ENCODE measurements at regions not wholly inside any gene's neighbourhood (a gene's known extent, or its start where the extent isn't known, plus 50 kb on each side); places are given as distances from the start of the nearest gene placed in this dataset.
"Not testable (repeated sequence)": the region's sequence is repeated elsewhere in the genome, so short reads cannot be mapped to it uniquely, and the experiment has no call there.

- H3K4me1 Mint-ChIP-seq, result no peaks in the 10 kb centered on the region
- Histone ChIP-seq H3K27ac (ENCODE audit: low read depth, low read length) (no peak overlapping the region), H3K9ac (ENCODE audit: extremely low read depth, low read length, poor library complexity, severe bottlenecking) (no peak overlapping the region), H3K36me3 (ENCODE audit: control insufficient read depth, insufficient read depth, low read length) (no peaks in the 10 kb centered on the region), H3K9me3 (ENCODE audit: control insufficient read depth, low read length) (peaks cover 8% of the 10 kb centered on the region), H3K27me3 (ENCODE audit: control insufficient read depth, insufficient read depth, low read length, poor library complexity, severe bottlenecking) (no peaks in the 10 kb centered on the region), H3K4me3 (ENCODE audit: low read length) (no peak overlapping the region), H3K4me1 (ENCODE audit: control insufficient read depth, insufficient read depth, low read length) (no peaks in the 10 kb centered on the region)
- H3K9me3 Mint-ChIP-seq, result peaks cover 7% of the 10 kb centered on the region
- TF ChIP-seq CTCF (conservative IDR thresholded peaks at IDR 0.05), result no peak
- H3K27ac Mint-ChIP-seq, result no peak overlapping the region
- no peaks in the 10 kb centered on the region for H3K36me3 Mint-ChIP-seq (ENCODE audit: low read depth)
- DNase-seq, result no peak
- no peaks in the 10 kb centered on the region for H3K27me3 Mint-ChIP-seq (ENCODE audit: insufficient read depth)
- no peak overlapping the region for H3K4me3 Mint-ChIP-seq
These were observed 207.7 kb upstream of the GJE1 start for GRCh38 chr6:141925001-141925400.

- no peaks in the 10 kb centered on the region for H3K36me3 Mint-ChIP-seq (ENCODE audit: low read depth)
- Histone ChIP-seq H3K36me3 (ENCODE audit: control insufficient read depth, insufficient read depth, low read length) (no peaks in the 10 kb centered on the region), H3K9me3 (ENCODE audit: control insufficient read depth, low read length) (peaks cover 8% of the 10 kb centered on the region), H3K27me3 (ENCODE audit: control insufficient read depth, insufficient read depth, low read length, poor library complexity, severe bottlenecking) (no peaks in the 10 kb centered on the region), H3K4me3 (ENCODE audit: low read length) (no peak overlapping the region), H3K9ac (ENCODE audit: extremely low read depth, low read length, poor library complexity, severe bottlenecking) (no peak overlapping the region), H3K27ac (ENCODE audit: low read depth, low read length) (no peak overlapping the region), H3K4me1 (ENCODE audit: control insufficient read depth, insufficient read depth, low read length) (no peaks in the 10 kb centered on the region)
- H3K9me3 Mint-ChIP-seq, result peaks cover 7% of the 10 kb centered on the region
- H3K27me3 Mint-ChIP-seq (ENCODE audit: insufficient read depth), result no peaks in the 10 kb centered on the region
- no peaks in the 10 kb centered on the region for H3K4me1 Mint-ChIP-seq
- no peak overlapping the region for H3K27ac Mint-ChIP-seq
- DNase-seq, result no peak
- 86% methylated on average over 2 of the region's 2 CpGs; no CpG with 5 or more reads in 1 of the 2 experiments for WGBS, 2 experiments (ENCODE audit: insufficient coverage in 1 of 2, insufficient read length in 1 of 2)
- no peak for TF ChIP-seq CTCF (conservative IDR thresholded peaks at IDR 0.05)
- H3K4me3 Mint-ChIP-seq, result no peak overlapping the region
These were observed 209.8 kb upstream of the GJE1 start for GRCh38 chr6:141922898-141923297.

GRCh38 chr6:141916682-141917505 is 215.8 kb upstream of the GJE1 start:
- DNase-seq, result peak; percentile 65
- 94 to 97% methylated on average over 8 to 26 of the region's 30 CpGs for WGBS, 2 experiments (ENCODE audit: insufficient coverage in 1 of 2, insufficient read length in 1 of 2)

More at GRCh38 chr6:141916682-141917505, 215.8 kb upstream of the GJE1 start:
- not testable (repeated sequence) for H3K36me3 Mint-ChIP-seq (ENCODE audit: low read depth); H3K36me3 ChIP-seq (ENCODE audit: control insufficient read depth, insufficient read depth, low read length); H3K4me1 ChIP-seq (ENCODE audit: control insufficient read depth, insufficient read depth, low read length); H3K4me3 Mint-ChIP-seq; H3K9me3 Mint-ChIP-seq; H3K27me3 Mint-ChIP-seq (ENCODE audit: insufficient read depth); H3K9ac ChIP-seq (ENCODE audit: extremely low read depth, low read length, poor library complexity, severe bottlenecking); H3K27ac ChIP-seq (ENCODE audit: low read depth, low read length); H3K4me3 ChIP-seq (ENCODE audit: low read length); H3K9me3 ChIP-seq (ENCODE audit: control insufficient read depth, low read length); H3K4me1 Mint-ChIP-seq; H3K27me3 ChIP-seq (ENCODE audit: control insufficient read depth, insufficient read depth, low read length, poor library complexity, severe bottlenecking); H3K27ac Mint-ChIP-seq

Measured in endodermal cell (in vitro differentiated cells).